Kidney (tissue), 13 donors: ENCODE measurements at regions not wholly inside any gene's neighbourhood (a gene's known extent, or its start where the extent isn't known, plus 50 kb on each side); places are given as distances from the start of the nearest gene placed in this dataset.

Experiments used
- DNase-seq, 5 donors: peaks; one replicate each; pipeline ENCODE4 v3.0.0-alpha.2; 2013 to 2020
- FAIRE-seq: peaks from 2 replicates; lab custom pipeline; 2012; peaks lifted over from hg19 to GRCh38; lab: Jason Lieb, UNC
- H3K27ac ChIP-seq, 2 donors: one replicate each; pipeline ENCODE4 v1.7.0; 2013; ENCODE audit warnings: low read depth in 2 of 2, low read length in 2 of 2, inconsistent platforms in 1 of 2
- H3K27me3 ChIP-seq: one replicate; pipeline ENCODE4 v1.7.1; 2013; ENCODE audit warnings: low read length, inconsistent platforms; ENCODE audit not compliant: control insufficient read depth, insufficient read depth
- H3K36me3 ChIP-seq, 3 donors: one replicate each; pipeline versions ENCODE4 v1.7.0 to v1.7.1; 2013; ENCODE audit warnings: low read length in 3 of 3, control low read depth in 1 of 3, inconsistent platforms in 1 of 3; ENCODE audit not compliant: insufficient read depth in 3 of 3, control insufficient read depth in 2 of 3
- H3K4me1 ChIP-seq, 3 donors: one replicate each; pipeline versions ENCODE4 v1.7.0 to v1.7.1; 2013; ENCODE audit warnings: low read length in 3 of 3, inconsistent platforms in 1 of 3, low read depth in 1 of 3; ENCODE audit not compliant: control insufficient read depth in 2 of 3, insufficient read depth in 2 of 3
- H3K4me3 ChIP-seq, 3 donors: one replicate each; pipeline versions ENCODE4 v1.7.0 to v1.8.1; 2013; ENCODE audit warnings: low read length in 3 of 3, control low read depth in 1 of 3, inconsistent platforms in 1 of 3
- H3K9ac ChIP-seq, 3 donors: one replicate each; pipeline versions ENCODE4 v1.7.0 to v1.7.1; 2013; ENCODE audit warnings: low read length in 3 of 3, control low read depth in 1 of 3, inconsistent platforms in 1 of 3
- H3K9me3 ChIP-seq, 3 donors: one replicate each; pipeline versions ENCODE4 v1.7.0 to v1.7.1; 2013; ENCODE audit warnings: low read length in 3 of 3, control low read depth in 1 of 3, inconsistent platforms in 1 of 3; ENCODE audit not compliant: control insufficient read depth in 2 of 3, insufficient read depth in 1 of 3
- CTCF ChIP-seq: IDR thresholded peaks from 3 replicates; pipeline ENCODE4 v1.5.1; 2012; ENCODE audit warnings: mild to moderate bottlenecking, moderate library complexity, borderline replicate concordance; ENCODE audit not compliant: insufficient read depth; ENCODE audit errors: extremely low read depth
- intact Hi-C: fragments of 100-400 bp; cut with DNase I; formaldehyde crosslinking; loops from one replicate; pipeline ENCODE4 v1.11.1; 2022
- donor health status: control.
- donor health status: control.
- donor health status: control.
- donor health status: control.
- donor health status: control.
- donor health status: DM: yes; HTN: yes; CAD: no.
- donor health status: Normal renal cell carcinoma (clear cell type).

GRCh38 chr13:58025821-58026220 lies 394.3 kb downstream of the PCDH17 start:
- H3K27ac ChIP-seq, result no peak overlapping the region
- no peaks in the 10 kb centered on the region for H3K27me3 ChIP-seq
- FAIRE-seq, result no peak
- no peaks in the 10 kb centered on the region for H3K36me3 ChIP-seq
- no peak for DNase-seq
- H3K9me3 ChIP-seq, result no peaks in the 10 kb centered on the region
- intact Hi-C loops, result no loop called here
- no peak overlapping the region for H3K4me3 ChIP-seq
- H3K9ac ChIP-seq, result no peak overlapping the region
- H3K4me1 ChIP-seq, result no peaks in the 10 kb centered on the region
- TF ChIP-seq CTCF, result no peak

- H3K36me3 ChIP-seq, result no peaks in the 10 kb centered on the region
- no peak for DNase-seq
- no peak for TF ChIP-seq CTCF
- no peaks in the 10 kb centered on the region for H3K9me3 ChIP-seq
- H3K9ac ChIP-seq, result no peak overlapping the region
- H3K27ac ChIP-seq, result no peak overlapping the region
- intact Hi-C loops, result no loop called here
- no peak overlapping the region for H3K4me3 ChIP-seq
- no peak for FAIRE-seq
- H3K4me1 ChIP-seq, result no peaks in the 10 kb centered on the region
- no peaks in the 10 kb centered on the region for H3K27me3 ChIP-seq
Measured at GRCh38 chr13:58032676-58033460, 401.3 kb downstream of the PCDH17 start.

GRCh38 chr13:58043971-58044370 lies 412.4 kb downstream of the PCDH17 start:
- Histone ChIP-seq H3K4me1 (no peaks in the 10 kb centered on the region), H3K9me3 (no peaks in the 10 kb centered on the region), H3K9ac (no peak overlapping the region), H3K4me3 (no peak overlapping the region), H3K36me3 (no peaks in the 10 kb centered on the region), H3K27me3 (no peaks in the 10 kb centered on the region), H3K27ac (no peak overlapping the region)
- peak in 1 of 5 donors; percentile 8 for DNase-seq
- no peak for TF ChIP-seq CTCF
- intact Hi-C loops, result no loop called here
- no peak for FAIRE-seq
